NCI-H524 treated with DMSO at 0.1 percent for 48 hours (cell line): ENCODE measurements at regions not wholly inside any gene's neighbourhood (a gene's known extent, or its start where the extent isn't known, plus 50 kb on each side); places are given as distances from the start of the nearest gene placed in this dataset.
A peak's percentile ranks its signal among the peaks of the same experiment; 100 is the strongest.

Experiments used
- DNase-seq: peaks from one replicate; lab custom pipeline; 2025; lab: John Stamatoyannopoulos, UW

DNA sequence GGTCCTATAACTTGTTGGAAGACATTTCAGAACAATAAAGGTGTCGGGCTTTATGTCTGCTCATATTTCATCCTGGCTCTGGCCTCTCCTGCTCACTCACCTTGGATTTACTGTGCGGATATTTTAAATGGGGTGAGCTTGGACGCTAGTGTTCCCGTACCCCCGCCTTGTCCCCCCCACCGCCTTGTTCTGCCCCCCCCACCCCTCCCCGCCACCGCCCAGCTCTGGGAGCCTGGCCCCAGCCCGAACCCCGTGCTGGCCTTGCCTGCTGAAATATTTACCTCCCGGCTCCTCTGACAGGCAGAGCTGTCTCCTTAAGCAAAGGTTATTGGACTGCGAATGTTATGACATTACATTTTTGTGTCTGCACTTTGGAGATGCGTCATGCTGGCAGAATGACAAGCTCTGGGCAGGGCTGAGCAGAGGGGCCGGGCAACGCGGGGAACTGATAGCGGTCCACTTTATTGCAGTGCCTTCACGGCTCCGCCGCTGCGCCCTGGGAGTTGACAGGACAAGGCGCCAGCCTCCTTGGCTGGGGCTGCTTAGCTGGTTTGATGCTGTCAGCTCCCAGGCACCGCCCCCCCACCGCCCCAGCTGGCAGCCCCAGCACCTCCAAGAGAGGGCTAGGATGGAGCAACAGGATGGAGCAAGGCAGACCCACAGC, 222.5 kb upstream of the GSE1 start:
- DNase-seq: no peak

DNA sequence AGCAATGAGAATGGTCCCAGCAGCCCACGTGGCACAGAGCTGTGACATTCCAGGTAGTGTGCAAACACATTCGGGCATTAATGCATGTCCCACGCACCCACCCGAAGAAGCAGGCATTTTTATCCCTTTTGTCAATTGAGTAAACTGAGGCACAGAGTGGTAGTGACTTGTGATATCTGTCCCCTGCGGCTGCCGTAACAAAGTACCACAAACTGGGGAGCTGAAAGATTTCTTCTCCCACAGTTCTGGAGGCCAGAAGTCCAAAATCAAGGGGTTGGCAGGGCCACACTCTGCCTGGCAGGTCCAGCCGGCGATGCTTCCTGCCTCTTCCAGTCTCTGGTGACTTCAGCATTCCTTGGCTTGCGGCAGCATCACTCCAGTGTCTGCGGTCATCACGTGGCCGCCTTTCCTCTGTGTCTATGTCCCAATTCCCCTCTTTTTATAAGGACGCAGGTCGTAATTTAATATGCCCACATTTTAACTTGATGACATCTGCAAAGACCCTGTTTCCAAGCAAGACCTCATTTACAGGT, 221.9 kb upstream of the GSE1 start:
- no peak for DNase-seq

DNA sequence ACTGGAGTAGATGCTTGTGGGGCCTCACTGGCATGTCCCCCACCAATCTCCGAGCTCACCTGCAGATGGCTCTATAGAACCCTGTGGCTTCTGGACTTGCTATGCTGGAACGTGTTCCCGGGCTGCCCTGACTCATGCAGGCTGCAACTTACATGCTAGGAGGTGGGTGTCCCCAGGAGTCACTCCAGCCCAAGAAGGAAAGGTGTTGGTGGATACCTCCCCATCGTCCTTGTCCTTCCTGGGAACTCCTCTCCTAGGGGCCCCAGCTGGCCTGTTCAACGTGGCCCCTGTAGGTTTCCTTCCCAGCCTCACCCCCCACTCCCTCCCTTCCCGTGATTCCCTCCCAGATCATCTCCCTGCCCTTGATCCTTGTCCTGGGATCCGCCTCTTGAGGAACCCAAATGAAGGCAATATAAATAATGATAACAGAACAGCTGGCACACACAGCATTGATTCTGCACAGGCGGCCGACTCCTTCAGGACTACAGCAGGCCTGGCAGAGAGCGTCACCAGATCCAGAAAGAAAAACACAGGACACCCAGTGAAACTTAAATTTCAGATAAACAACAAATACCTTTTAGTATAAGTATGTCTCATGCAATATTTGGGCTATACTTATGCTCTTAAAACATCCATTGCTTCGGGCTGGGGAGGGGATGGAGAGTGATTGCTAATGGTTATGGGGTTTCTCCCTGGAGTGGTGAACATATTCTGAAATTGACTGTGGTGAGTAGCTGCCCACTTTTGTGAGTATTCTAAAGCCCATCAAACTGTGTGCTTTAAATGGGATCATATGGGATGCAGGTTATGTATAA, 221.1 kb upstream of the GSE1 start:
- DNase-seq: no peak

DNA sequence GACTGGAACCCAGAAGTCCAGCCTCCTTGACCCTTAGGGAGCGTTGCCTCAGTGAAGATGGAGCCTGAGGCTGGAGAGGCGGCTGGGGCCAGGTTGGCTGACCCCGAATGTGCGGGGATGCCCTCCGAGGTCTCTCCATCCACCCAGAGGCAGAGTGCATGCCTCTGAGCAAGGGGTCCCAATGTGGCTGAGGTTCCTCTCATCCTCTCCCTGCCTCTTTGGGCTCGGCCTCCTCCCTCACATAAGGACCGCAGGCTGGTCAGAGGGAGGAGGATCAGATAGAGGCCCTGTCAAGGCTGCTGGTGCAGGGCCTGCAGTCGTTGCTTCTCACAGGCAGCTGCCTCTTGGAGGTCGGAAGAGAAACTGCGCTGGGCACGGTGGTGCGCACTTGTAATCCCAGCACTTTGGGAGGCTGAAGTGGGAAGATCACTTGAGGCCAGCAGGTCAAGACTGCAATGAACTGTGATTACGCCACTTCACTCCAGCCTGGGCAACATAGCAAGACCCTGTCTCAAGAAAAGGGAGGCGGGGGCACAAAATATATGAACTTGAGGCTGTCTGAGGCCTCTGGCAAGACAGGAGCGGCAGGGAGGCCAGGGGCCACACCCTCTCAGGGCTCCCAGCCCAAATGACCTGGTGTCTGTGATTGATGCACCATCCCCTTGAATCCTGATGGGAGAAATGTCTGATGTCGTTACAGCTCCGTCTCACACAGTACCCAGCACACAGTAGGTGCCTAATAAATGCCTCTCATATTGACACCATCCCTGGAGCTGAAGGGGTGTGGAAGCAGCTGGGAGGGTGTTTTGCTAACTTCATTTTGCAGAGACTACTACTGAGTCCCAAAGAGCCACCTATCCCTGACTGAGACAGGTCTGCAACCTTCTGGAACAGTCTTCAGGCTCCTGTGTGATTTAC, 220.1 kb upstream of the GSE1 start:
- DNase-seq: no peak

GRCh38 chr16:85393674-85394451, 219.3 kb upstream of the GSE1 start:
- no peak for DNase-seq

- DNase-seq: no peak
Observed at GRCh38 chr16:85394456-85395206, 218.5 kb upstream of the GSE1 start.

DNA sequence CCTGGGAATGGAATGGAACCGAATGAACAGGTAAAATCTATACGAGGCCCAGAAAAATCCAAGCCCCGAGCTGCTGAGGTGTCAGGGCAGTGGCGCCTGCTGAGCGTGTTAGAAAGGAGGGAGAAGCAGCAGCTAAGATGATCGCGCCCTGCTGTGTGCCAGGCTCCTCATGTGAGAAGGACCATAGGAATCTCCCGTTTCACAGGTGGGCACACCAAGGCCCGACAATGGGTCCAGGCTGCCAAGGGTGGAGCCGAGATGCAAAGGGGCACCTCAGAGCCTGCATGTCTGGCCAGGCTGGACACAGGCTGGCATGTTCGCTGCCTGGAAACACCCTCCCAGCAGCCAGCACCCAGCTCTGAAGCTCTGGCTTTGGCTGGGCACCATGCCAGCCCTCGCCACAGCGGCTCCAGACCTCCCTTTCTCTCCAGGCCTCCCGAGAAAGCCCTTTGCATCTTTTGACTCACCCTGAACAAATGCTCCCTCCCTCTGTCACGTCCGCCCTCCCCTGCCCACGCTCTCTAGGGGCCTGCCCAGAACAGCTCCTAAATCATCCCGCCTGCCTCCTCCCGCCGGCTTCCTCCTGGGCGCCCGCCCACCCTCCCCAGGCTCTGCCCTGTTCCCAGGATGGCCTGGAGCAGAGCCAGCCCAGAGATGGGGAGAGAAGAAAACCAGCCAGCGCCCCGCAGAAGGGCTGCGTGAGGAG, 217.8 kb upstream of the GSE1 start:
- peak; percentile 57 for DNase-seq

DNA sequence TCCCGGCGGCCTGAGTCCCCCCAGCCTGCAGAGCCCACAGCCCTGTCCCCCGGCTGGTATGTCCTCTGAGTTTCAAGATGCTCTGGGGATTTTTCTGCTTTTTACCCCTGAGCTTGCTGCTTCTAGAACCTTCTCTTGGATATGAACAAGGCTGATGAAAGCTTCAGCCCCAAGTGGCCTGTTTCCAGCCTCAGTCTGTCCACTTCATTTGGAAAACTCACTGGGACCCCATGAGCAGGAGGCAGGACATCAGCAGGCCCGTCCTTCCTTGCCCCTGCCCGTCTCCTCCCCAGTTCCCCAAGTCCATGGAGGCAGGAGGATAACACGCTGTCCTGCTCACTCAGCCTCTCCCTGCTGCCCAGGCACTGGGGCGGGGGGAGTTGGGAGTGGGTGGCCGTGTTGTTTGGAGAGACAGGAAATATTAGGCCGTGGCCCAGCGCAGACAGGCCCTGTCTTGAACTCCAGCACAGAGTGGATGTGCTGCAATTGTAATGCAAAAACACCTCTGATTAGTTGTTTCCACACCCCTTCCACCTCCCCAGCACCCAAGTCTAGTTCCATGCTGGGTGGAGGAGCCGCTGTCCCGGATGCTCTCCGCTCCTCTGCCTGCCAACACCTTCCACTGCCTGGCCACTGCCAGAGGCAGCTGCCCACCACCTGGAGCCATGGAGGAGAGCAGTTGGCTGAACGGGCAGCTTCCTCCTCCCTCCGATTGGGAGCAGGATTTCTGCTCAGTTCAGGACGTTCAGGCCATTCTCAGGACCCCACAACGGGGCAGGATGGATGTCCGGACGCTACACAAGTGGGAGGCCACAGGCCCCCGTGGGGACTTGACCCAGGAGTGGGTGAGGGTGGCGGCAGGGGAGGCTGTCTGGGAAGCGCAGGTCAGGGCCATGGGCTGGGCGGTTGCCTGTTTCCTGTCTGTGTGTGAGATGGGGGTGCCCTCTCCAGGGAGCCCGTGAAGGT, 216.9 kb upstream of the GSE1 start:
- DNase-seq: no peak

GRCh38 chr16:85396879-85397871, 215.9 kb upstream of the GSE1 start:
- DNase-seq: no peak

GRCh38 chr16:85398050-85398451, 215.1 kb upstream of the GSE1 start:
- no peak for DNase-seq

- DNase-seq: no peak
Observed at GRCh38 chr16:85398688-85399582, 214.2 kb upstream of the GSE1 start.

- no peak for DNase-seq
Observed at GRCh38 chr16:85399583-85400284, 213.4 kb upstream of the GSE1 start.

- no peak for DNase-seq
Observed at GRCh38 chr16:85400305-85401205, 212.6 kb upstream of the GSE1 start.

GRCh38 chr16:85401370-85401916, 211.7 kb upstream of the GSE1 start:
- DNase-seq: no peak
